ENCODE measurements at regions not wholly inside any gene's neighbourhood (a gene's known extent, or its start where the extent isn't known, plus 50 kb on each side); places are given as distances from the start of the nearest gene placed in this dataset.

DNA sequence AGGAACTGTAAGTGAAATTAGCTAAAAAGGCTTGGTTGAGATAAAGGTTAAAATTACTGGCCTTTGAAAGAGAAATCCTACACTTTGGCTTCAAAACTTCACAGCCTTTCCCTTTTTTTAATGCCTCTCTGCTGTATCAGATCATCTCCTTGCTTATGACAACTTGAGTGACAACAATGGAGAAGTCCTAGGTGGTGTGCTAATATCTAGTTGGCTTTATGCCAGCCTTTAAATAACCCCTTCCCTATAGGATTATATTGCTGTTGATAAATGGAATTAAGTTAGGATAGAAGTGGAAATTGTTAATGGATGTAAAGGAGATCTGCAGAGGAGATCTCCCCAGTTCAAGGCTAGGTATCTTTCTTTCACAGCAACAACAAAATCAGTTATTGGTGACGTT is 130.2 kb upstream of the ATP1B1 start:
- H4K20me1 ChIP-seq (ENCODE audit: insufficient read depth, low read length), result no peaks in the 10 kb centered on the region
- H3K9me3 ChIP-seq (ENCODE audit: low read length), result no peaks in the 10 kb centered on the region
- BruUV-seq (replicated peaks), result no TSS peak
- in situ Hi-C loops (cut with HindIII; ENCODE audit: extremely low pct_ligation_motif_present, low pct_unique_long_range_greater_than_20kb), result no loop called here
- no peak overlapping the region for H3K4me2 ChIP-seq (ENCODE audit: low read depth, low read length)
- no peak overlapping the region for H3K4me3 ChIP-seq (replicated peaks in 1 of 3; ENCODE audit: insufficient read depth in 1 of 3, low read depth in 2 of 3, low read length in 3 of 3)
- H3K27me3 ChIP-seq (ENCODE audit: control insufficient read depth in 1 of 2, insufficient read depth in 2 of 2, low read length in 2 of 2), result no peaks in the 10 kb centered on the region; a peak in 1 of 5 replicates
- WGBS (ENCODE audit: low lambda C conversion rate), result 44% methylated on average over 1 of the region's 1 CpG
- no peak overlapping the region for H3K27ac ChIP-seq (ENCODE audit: extremely low read length, insufficient read depth, low read length)
- TF ChIP-seq FOXA1 (IDR thresholded peaks at IDR 0.05) (no peak), FOXA1 (CRISPR knock-in tag; IDR thresholded peaks at IDR 0.05) (no peak), ZNF451 (CRISPR knock-in tag; IDR thresholded peaks at IDR 0.05) (no peak), ZNF24 (IDR thresholded peaks at IDR 0.05) (no peak), ZNF124 (CRISPR knock-in tag; IDR thresholded peaks at IDR 0.05) (no peak), PHF21A (CRISPR knock-in tag; IDR thresholded peaks at IDR 0.05) (no peak), ZBTB7A (CRISPR knock-in tag; IDR thresholded peaks at IDR 0.05) (no peak), NBN (conservative IDR thresholded peaks at IDR 0.05) (no peak), ELF4 (CRISPR knock-in tag; IDR thresholded peaks at IDR 0.05; ENCODE audit: borderline replicate concordance) (no peak), KAT7 (CRISPR knock-in tag; IDR thresholded peaks at IDR 0.05; ENCODE audit: borderline replicate concordance) (no peak), ZNF713 (CRISPR knock-in tag; IDR thresholded peaks at IDR 0.05) (no peak)
- TF ChIP-seq, protein P1, sequence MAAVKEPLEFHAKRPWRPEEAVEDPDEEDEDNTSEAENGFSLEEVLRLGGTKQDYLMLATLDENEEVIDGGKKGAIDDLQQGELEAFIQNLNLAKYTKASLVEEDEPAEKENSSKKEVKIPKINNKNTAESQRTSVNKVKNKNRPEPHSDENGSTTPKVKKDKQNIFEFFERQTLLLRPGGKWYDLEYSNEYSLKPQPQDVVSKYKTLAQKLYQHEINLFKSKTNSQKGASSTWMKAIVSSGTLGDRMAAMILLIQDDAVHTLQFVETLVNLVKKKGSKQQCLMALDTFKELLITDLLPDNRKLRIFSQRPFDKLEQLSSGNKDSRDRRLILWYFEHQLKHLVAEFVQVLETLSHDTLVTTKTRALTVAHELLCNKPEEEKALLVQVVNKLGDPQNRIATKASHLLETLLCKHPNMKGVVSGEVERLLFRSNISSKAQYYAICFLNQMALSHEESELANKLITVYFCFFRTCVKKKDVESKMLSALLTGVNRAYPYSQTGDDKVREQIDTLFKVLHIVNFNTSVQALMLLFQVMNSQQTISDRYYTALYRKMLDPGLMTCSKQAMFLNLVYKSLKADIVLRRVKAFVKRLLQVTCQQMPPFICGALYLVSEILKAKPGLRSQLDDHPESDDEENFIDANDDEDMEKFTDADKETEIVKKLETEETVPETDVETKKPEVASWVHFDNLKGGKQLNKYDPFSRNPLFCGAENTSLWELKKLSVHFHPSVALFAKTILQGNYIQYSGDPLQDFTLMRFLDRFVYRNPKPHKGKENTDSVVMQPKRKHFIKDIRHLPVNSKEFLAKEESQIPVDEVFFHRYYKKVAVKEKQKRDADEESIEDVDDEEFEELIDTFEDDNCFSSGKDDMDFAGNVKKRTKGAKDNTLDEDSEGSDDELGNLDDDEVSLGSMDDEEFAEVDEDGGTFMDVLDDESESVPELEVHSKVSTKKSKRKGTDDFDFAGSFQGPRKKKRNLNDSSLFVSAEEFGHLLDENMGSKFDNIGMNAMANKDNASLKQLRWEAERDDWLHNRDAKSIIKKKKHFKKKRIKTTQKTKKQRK (IDR thresholded peaks at IDR 0.05; ENCODE audit: low read length), result no peak
- no peak overlapping the region for H2AFZ ChIP-seq (ENCODE audit: low read length)
- no peak for FAIRE-seq
- CTCF ChIA-PET (ENCODE audit: low intra/inter-chr PET ratio, low total read pairs), result no interaction called here
- no peak overlapping the region for H3K9ac ChIP-seq (ENCODE audit: insufficient read depth, low read depth, low read length)
- DNase-seq (ENCODE audit: low spot score), result no peak
- intact Hi-C loops (cut with micrococcal nuclease; ENCODE audit: unreplicated experiment), result no loop called here
- no peak for ATAC-seq
- H3K79me2 ChIP-seq (ENCODE audit: insufficient read depth, low read length), result no peaks in the 10 kb centered on the region
- H3K36me3 ChIP-seq (replicated peaks in 1 of 2; ENCODE audit: control insufficient read depth in 1 of 2, insufficient read depth in 2 of 2, low read length in 2 of 2), result no peaks in the 10 kb centered on the region
- no peaks in the 10 kb centered on the region for H3K4me1 ChIP-seq (ENCODE audit: insufficient read depth, low read length)
- POLR2A ChIA-PET, result no interaction called here
